B cell (primary cell): ENCODE measurements at regions not wholly inside any gene's neighbourhood (a gene's known extent, or its start where the extent isn't known, plus 50 kb on each side); places are given as distances from the start of the nearest gene placed in this dataset.
"Not testable (repeated sequence)": the region's sequence is repeated elsewhere in the genome, so short reads cannot be mapped to it uniquely, and the experiment has no call there.

Experiments used
- ATAC-seq: fragments of 200-7000 bp; cut with Tn5 transposase; one replicate; pipeline ENCODE4 v1.10.0; 2021; ENCODE audit warnings: low read depth, mild to moderate bottlenecking, moderate number of reproducible peaks, moderate library complexity
- CTCF ChIA-PET: fragments of 350-600 bp; sonication (Branson Sonifier 250); formaldehyde crosslinking; loops from one replicate; lab custom pipeline; 2021; ENCODE audit warnings: antibody characterized with exemption, inconsistent platforms; lab: Charles Lee
- POLR2A ChIA-PET: fragments of 350-600 bp; sonication (Branson Sonifier 250); formaldehyde crosslinking; loops from one replicate; lab custom pipeline; 2021; ENCODE audit warnings: antibody characterized with exemption; lab: Charles Lee
- DNase-seq: peaks from one replicate; pipeline ENCODE4 v3.0.0; 2013
- H2AFZ ChIP-seq: 2 replicates; pipeline ENCODE4 v1.6.1; 2012; ENCODE audit warnings: mild to moderate bottlenecking, low read depth, low read length; ENCODE audit not compliant: insufficient read depth, poor library complexity, severe bottlenecking
- H3K27ac ChIP-seq, 2 donors: 1 replicate in 1 of 2; 2 replicates in 1 of 2; pipeline ENCODE4 v1.5.1; 2012 to 2013; ENCODE audit warnings: low read length in 2 of 2, mild to moderate bottlenecking in 2 of 2, moderate library complexity in 1 of 2
- H3K27me3 ChIP-seq, 4 experiments: fragments of 200-600 bp in 1 of 4; sonication (generic) in 1 of 4; replicated peaks in 1 of 4; 1 replicate in 2 of 4; 2 replicates in 2 of 4; pipeline versions ENCODE4 v1.6.1 to v1.7.0; 2013 to 2016; ENCODE audit warnings: low read length in 3 of 4, mild to moderate bottlenecking in 2 of 4, mixed read lengths in 1 of 4, moderate library complexity in 1 of 4; ENCODE audit not compliant: insufficient read depth in 4 of 4, control insufficient read depth in 3 of 4; ENCODE audit errors: control extremely low read depth in 1 of 4
- H3K36me3 ChIP-seq, 2 experiments: replicated peaks in 1 of 2; 1 replicate in 1 of 2; 2 replicates in 1 of 2; pipeline versions ENCODE4 v1.6.1 to v1.7.1; 2013; ENCODE audit warnings: low read length in 1 of 2; ENCODE audit not compliant: insufficient read depth in 2 of 2, control insufficient read depth in 1 of 2; ENCODE audit errors: control extremely low read depth in 1 of 2, extremely low read depth in 1 of 2
- H3K4me1 ChIP-seq, 2 donors: fragments of 200-600 bp in 1 of 2; sonication (generic) in 1 of 2; 1 replicate in 1 of 2; 2 replicates in 1 of 2; pipeline versions ENCODE4 v1.5.1 to v1.6.1; 2013 to 2017; ENCODE audit warnings: low read length in 2 of 2; ENCODE audit not compliant: control insufficient read depth in 2 of 2, insufficient read depth in 2 of 2
- H3K4me2 ChIP-seq: replicated peaks from 2 replicates; pipeline ENCODE3; 2012; ENCODE audit warnings: mild to moderate bottlenecking, low read depth, low read length; ENCODE audit not compliant: poor library complexity, severe bottlenecking
- H3K4me3 ChIP-seq, 5 experiments: fragments of 200-600 bp in 1 of 5; sonication (generic) in 1 of 5; 1 replicate in 3 of 5; 2 replicates in 2 of 5; pipeline versions ENCODE4 v1.5.1 to v1.7.0; 2011 to 2016; ENCODE audit warnings: low read length in 4 of 5, mild to moderate bottlenecking in 4 of 5, low read depth in 2 of 5, control low read depth in 1 of 5, moderate library complexity in 1 of 5; ENCODE audit not compliant: insufficient read depth in 1 of 5; ENCODE audit errors: control extremely low read depth in 1 of 5, extremely low read depth in 1 of 5
- H3K79me2 ChIP-seq: fragments of 200-600 bp; sonication (generic); one replicate; pipeline ENCODE4 v1.6.0; 2016; ENCODE audit warnings: low read length; ENCODE audit not compliant: control insufficient read depth, insufficient read depth
- H3K9ac ChIP-seq: fragments of 200-600 bp; sonication (generic); 2 replicates; pipeline ENCODE4 v1.6.1; 2017; ENCODE audit warnings: mild to moderate bottlenecking, low read length, moderate library complexity
- H3K9me3 ChIP-seq, 3 donors: one replicate each; pipeline versions ENCODE4 v1.6.1 to v1.7.1; 2013; ENCODE audit warnings: low read length in 2 of 3; ENCODE audit not compliant: control insufficient read depth in 2 of 3, insufficient read depth in 1 of 3; ENCODE audit errors: control extremely low read depth in 1 of 3
- H4K20me1 ChIP-seq: 2 replicates; pipeline ENCODE4 v1.6.0; 2012; ENCODE audit warnings: mild to moderate bottlenecking, low read length; ENCODE audit not compliant: insufficient read depth, control insufficient read depth, poor library complexity, severe bottlenecking
- H3K27ac Mint-ChIP-seq: one replicate; pipeline ENCODE4 v1.8.0; 2021; ENCODE audit warnings: mixed read lengths
- H3K27me3 Mint-ChIP-seq: one replicate; pipeline ENCODE4 v1.8.0; 2021; ENCODE audit warnings: mixed read lengths
- H3K4me1 Mint-ChIP-seq: one replicate; pipeline ENCODE4 v1.8.0; 2021; ENCODE audit warnings: mixed read lengths
- H3K4me3 Mint-ChIP-seq: one replicate; pipeline ENCODE4 v1.8.0; 2021; ENCODE audit warnings: mixed read lengths
- H3K9me3 Mint-ChIP-seq: one replicate; pipeline ENCODE4 v1.8.0; 2022; ENCODE audit warnings: mixed read lengths; ENCODE audit not compliant: insufficient read depth
- EZH2 ChIP-seq: IDR thresholded peaks from 2 replicates; pipeline ENCODE4 v1.6.1; 2012; ENCODE audit warnings: borderline replicate concordance, low read depth, mild to moderate bottlenecking, moderate library complexity, low read length; ENCODE audit not compliant: insufficient read depth, poor library complexity, severe bottlenecking
- WGBS: methylation state at CpG from one replicate; pipeline ENCODE4 v1.1.5; 2013; ENCODE audit warnings: missing lambda C conversion rate; ENCODE audit not compliant: insufficient coverage; 5-methylcytosine and 5-hydroxymethylcytosine counted together
- intact Hi-C: fragments of 100-400 bp; cut with micrococcal nuclease; formaldehyde crosslinking; loops from one replicate; pipeline ENCODE4 v1.10.0; 2022
- TF ChIP-seq, protein P1 (sequence below): fragments of 200-600 bp; IDR thresholded peaks from one replicate; pipeline ENCODE4 v1.8.0; 2022; ENCODE audit warnings: antibody characterized with exemption, mild to moderate bottlenecking

- H2AFZ ChIP-seq, POLR2A ChIA-PET, H3K4me1 Mint-ChIP-seq, H3K36me3 ChIP-seq, H3K4me2 ChIP-seq, H3K4me3 ChIP-seq, H3K27ac Mint-ChIP-seq, H3K9ac ChIP-seq, H4K20me1 ChIP-seq, H3K27me3 Mint-ChIP-seq, CTCF ChIA-PET, ATAC-seq, H3K79me2 ChIP-seq, H3K9me3 ChIP-seq, DNase-seq, H3K27me3 ChIP-seq, H3K4me3 Mint-ChIP-seq, intact Hi-C loops, H3K27ac ChIP-seq, H3K9me3 Mint-ChIP-seq, H3K4me1 ChIP-seq: not testable (repeated sequence)
- 67% methylated on average over 1 of the region's 1 CpG for WGBS
Observed at GRCh38 chr18:5830902-5831301, 64.4 kb downstream of the TMEM200C start.

DNA sequence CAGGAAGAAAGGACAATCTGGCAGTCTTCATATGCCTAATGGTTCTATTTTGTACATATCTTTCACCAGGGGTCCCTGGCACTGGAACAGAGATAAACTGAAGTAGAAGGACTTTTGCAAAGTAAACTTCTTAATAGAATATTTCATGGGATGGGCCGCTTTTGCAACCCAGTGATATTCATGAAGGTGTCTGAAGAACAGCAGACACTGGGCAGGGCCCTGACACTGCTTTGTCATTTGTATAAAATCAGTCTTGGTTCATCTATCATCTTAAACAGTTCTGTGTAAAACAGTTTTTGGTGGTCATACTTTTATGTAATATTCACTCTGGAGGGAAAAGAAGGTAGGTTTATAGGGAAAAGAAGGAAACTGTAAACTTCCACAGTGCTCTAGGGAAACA is 66.4 kb downstream of the TMEM200C start:
- POLR2A ChIA-PET, result no interaction called here
- H3K4me3 ChIP-seq, result no peak overlapping the region
- Mint-ChIP-seq H3K9me3 (no peaks in the 10 kb centered on the region), H3K4me3 (no peak overlapping the region), H3K27me3 (no peaks in the 10 kb centered on the region), H3K4me1 (no peaks in the 10 kb centered on the region), H3K27ac (no peak overlapping the region)
- no peak overlapping the region for H3K4me2 ChIP-seq
- no peaks in the 10 kb centered on the region for H3K4me1 ChIP-seq
- DNase-seq (no peak), ATAC-seq (no peak)
- H3K27me3 ChIP-seq, result no peaks in the 10 kb centered on the region
- H4K20me1 ChIP-seq, result no peaks in the 10 kb centered on the region
- H2AFZ ChIP-seq, result no peak overlapping the region
- H3K27ac ChIP-seq, result no peak overlapping the region
- CTCF ChIA-PET, result no interaction called here
- no peaks in the 10 kb centered on the region for H3K79me2 ChIP-seq
- no peaks in the 10 kb centered on the region for H3K36me3 ChIP-seq
- H3K9me3 ChIP-seq, result no peaks in the 10 kb centered on the region
- no peak for TF ChIP-seq EZH2
- TF ChIP-seq, protein P1, sequence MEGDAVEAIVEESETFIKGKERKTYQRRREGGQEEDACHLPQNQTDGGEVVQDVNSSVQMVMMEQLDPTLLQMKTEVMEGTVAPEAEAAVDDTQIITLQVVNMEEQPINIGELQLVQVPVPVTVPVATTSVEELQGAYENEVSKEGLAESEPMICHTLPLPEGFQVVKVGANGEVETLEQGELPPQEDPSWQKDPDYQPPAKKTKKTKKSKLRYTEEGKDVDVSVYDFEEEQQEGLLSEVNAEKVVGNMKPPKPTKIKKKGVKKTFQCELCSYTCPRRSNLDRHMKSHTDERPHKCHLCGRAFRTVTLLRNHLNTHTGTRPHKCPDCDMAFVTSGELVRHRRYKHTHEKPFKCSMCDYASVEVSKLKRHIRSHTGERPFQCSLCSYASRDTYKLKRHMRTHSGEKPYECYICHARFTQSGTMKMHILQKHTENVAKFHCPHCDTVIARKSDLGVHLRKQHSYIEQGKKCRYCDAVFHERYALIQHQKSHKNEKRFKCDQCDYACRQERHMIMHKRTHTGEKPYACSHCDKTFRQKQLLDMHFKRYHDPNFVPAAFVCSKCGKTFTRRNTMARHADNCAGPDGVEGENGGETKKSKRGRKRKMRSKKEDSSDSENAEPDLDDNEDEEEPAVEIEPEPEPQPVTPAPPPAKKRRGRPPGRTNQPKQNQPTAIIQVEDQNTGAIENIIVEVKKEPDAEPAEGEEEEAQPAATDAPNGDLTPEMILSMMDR, result no peak
- no peak overlapping the region for H3K9ac ChIP-seq
- WGBS, result no CpG with 5 or more reads among the region's 1 CpG
- intact Hi-C loops, result no loop called here
